ENCODE measurements at regions not wholly inside any gene's neighbourhood (a gene's known extent, or its start where the extent isn't known, plus 50 kb on each side); places are given as distances from the start of the nearest gene placed in this dataset.

- TF ChIP-seq EZH2phosphoT487 (IDR thresholded peaks at IDR 0.05; ENCODE audit: insufficient read depth, low read depth) (no peak), EZH2 (IDR thresholded peaks at IDR 0.05; ENCODE audit: insufficient read depth, poor library complexity, severe bottlenecking) (no peak)
Measured at GRCh38 chr3:82390868-82391267, 629.4 kb upstream of the GBE1 start.
